Nephron progenitor cell (in vitro differentiated cells): ENCODE measurements at regions not wholly inside any gene's neighbourhood (a gene's known extent, or its start where the extent isn't known, plus 50 kb on each side); places are given as distances from the start of the nearest gene placed in this dataset.

ENCODE experiments used
- DNase-seq: peaks from one replicate; pipeline ENCODE4 v3.0.0; 2021
- H3K27ac Mint-ChIP-seq: 2 replicates; pipeline ENCODE4 v1.8.0; 2021; ENCODE audit warnings: mild to moderate bottlenecking, moderate library complexity, mixed read lengths
- H3K27me3 Mint-ChIP-seq: 2 replicates; pipeline ENCODE4 v1.8.0; 2021; ENCODE audit warnings: mild to moderate bottlenecking, low read depth, mixed read lengths; ENCODE audit not compliant: poor library complexity
- H3K36me3 Mint-ChIP-seq: 2 replicates; pipeline ENCODE4 v1.8.0; 2021; ENCODE audit warnings: low read depth, mixed read lengths
- H3K4me1 Mint-ChIP-seq: 2 replicates; pipeline ENCODE4 v1.8.0; 2021; ENCODE audit warnings: mixed read lengths
- H3K4me3 Mint-ChIP-seq: 2 replicates; pipeline ENCODE4 v1.8.0; 2021; ENCODE audit warnings: mild to moderate bottlenecking, moderate library complexity, mixed read lengths
- H3K9me3 Mint-ChIP-seq: 2 replicates; pipeline ENCODE4 v1.8.0; 2021; ENCODE audit warnings: mild to moderate bottlenecking, moderate library complexity, mixed read lengths
- CTCF ChIP-seq: fragments of 200-600 bp; sonication (generic); IDR thresholded peaks from 2 replicates; pipeline ENCODE4 v1.5.0; 2021; ENCODE audit warnings: antibody characterized with exemption

- no peaks in the 10 kb centered on the region for H3K9me3 Mint-ChIP-seq
- no peak for TF ChIP-seq CTCF
- no peak overlapping the region for H3K4me3 Mint-ChIP-seq
- H3K27me3 Mint-ChIP-seq, result no peaks in the 10 kb centered on the region
- H3K36me3 Mint-ChIP-seq, result no peaks in the 10 kb centered on the region
- H3K4me1 Mint-ChIP-seq, result no peaks in the 10 kb centered on the region
- no peak overlapping the region for H3K27ac Mint-ChIP-seq
- DNase-seq, result no peak
These were observed 473.4 kb downstream of the TBL1XR1 start for GRCh38 chr3:176723758-176724393.

- H3K9me3 Mint-ChIP-seq, result no peaks in the 10 kb centered on the region
- no peak overlapping the region for H3K27ac Mint-ChIP-seq
- TF ChIP-seq CTCF, result no peak
- no peak for DNase-seq
- H3K4me3 Mint-ChIP-seq, result no peak overlapping the region
- H3K36me3 Mint-ChIP-seq, result no peaks in the 10 kb centered on the region
- H3K27me3 Mint-ChIP-seq, result no peaks in the 10 kb centered on the region
- H3K4me1 Mint-ChIP-seq, result no peaks in the 10 kb centered on the region
These were observed 483.2 kb downstream of the TBL1XR1 start for GRCh38 chr3:176714034-176714433.

GRCh38 chr3:176712191-176712590 is 485.1 kb downstream of the TBL1XR1 start:
- DNase-seq, result no peak
- H3K27ac Mint-ChIP-seq, result no peak overlapping the region

GRCh38 chr3:176699288-176699687 is 498.0 kb downstream of the TBL1XR1 start:
- no peak for TF ChIP-seq CTCF

More at GRCh38 chr3:176712191-176712590, 485.1 kb downstream of the TBL1XR1 start:
- peaks cover 14% of the 10 kb centered on the region for H3K9me3 Mint-ChIP-seq
- H3K4me1 Mint-ChIP-seq, result no peaks in the 10 kb centered on the region
- H3K36me3 Mint-ChIP-seq, result no peaks in the 10 kb centered on the region
- H3K27me3 Mint-ChIP-seq, result peaks cover 3% of the 10 kb centered on the region
- no peak for TF ChIP-seq CTCF
- no peak overlapping the region for H3K4me3 Mint-ChIP-seq

GRCh38 chr3:176697284-176697889 is 499.9 kb downstream of the TBL1XR1 start:
- Mint-ChIP-seq H3K27ac (peak overlapping the region; percentile 52), H3K4me1 (peaks cover 20% of the 10 kb centered on the region), H3K36me3 (no peaks in the 10 kb centered on the region), H3K4me3 (peak overlapping the region; percentile 22), H3K27me3 (no peaks in the 10 kb centered on the region), H3K9me3 (no peaks in the 10 kb centered on the region)
- peak; percentile 10 for DNase-seq
- no peak for TF ChIP-seq CTCF

More at GRCh38 chr3:176699288-176699687, 498.0 kb downstream of the TBL1XR1 start:
- H3K4me1 Mint-ChIP-seq, result peaks cover 20% of the 10 kb centered on the region
- peaks cover 7% of the 10 kb centered on the region for H3K9me3 Mint-ChIP-seq
- no peak for DNase-seq
- H3K4me3 Mint-ChIP-seq, result no peak overlapping the region
- no peaks in the 10 kb centered on the region for H3K27me3 Mint-ChIP-seq
- H3K27ac Mint-ChIP-seq, result no peak overlapping the region
- H3K36me3 Mint-ChIP-seq, result no peaks in the 10 kb centered on the region

- TF ChIP-seq CTCF, result no peak
- Mint-ChIP-seq H3K4me3 (peak overlapping the region; percentile 22), H3K27me3 (no peaks in the 10 kb centered on the region), H3K27ac (peak overlapping the region; percentile 52), H3K4me1 (peaks cover 20% of the 10 kb centered on the region), H3K36me3 (no peaks in the 10 kb centered on the region), H3K9me3 (no peaks in the 10 kb centered on the region)
- no peak for DNase-seq
These were observed 500.5 kb downstream of the TBL1XR1 start for GRCh38 chr3:176696816-176697215.
